ENCODE measurements at regions not wholly inside any gene's neighbourhood (a gene's known extent, or its start where the extent isn't known, plus 50 kb on each side); places are given as distances from the start of the nearest gene placed in this dataset.

DNA sequence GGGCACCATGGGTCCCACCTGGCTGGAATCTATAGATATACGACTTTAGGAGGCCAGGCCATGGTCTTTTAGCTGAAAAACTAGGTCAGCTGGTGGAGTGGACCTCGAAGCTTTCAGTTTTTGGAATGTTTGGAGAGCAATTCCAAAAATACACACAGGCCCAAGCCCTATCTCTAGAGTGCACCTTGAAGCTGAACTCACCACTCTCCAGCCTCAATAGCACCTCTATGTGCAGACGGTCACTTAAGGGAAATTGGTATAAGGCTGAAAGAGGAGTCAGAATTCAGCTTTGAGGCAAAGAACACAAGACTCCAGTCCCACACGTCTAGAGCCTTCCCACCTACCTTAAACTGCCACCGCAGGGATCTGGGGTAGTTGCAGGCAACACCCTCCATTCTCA lies 56.4 kb upstream of the KATNAL1 start (continued):
- TF ChIP-seq, protein P1, sequence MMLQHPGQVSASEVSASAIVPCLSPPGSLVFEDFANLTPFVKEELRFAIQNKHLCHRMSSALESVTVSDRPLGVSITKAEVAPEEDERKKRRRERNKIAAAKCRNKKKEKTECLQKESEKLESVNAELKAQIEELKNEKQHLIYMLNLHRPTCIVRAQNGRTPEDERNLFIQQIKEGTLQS (IDR thresholded peaks at IDR 0.05; ENCODE audit: insufficient read depth, low read depth, low read length) = no peak
- TF ChIP-seq RNF2 (IDR thresholded peaks at IDR 0.05; ENCODE audit: borderline replicate concordance, low read depth, low read length, missing control alignments, poor library complexity, severe bottlenecking) = no peak
- TF ChIP-seq SP2 (IDR thresholded peaks at IDR 0.05; ENCODE audit: low read length) = no peak
- TF ChIP-seq HDAC2 (IDR thresholded peaks at IDR 0.05; ENCODE audit: borderline replicate concordance in 1 of 2, low read depth in 2 of 2, low read length in 2 of 2) = no peak
- no peak for TF ChIP-seq KDM4A (IDR thresholded peaks at IDR 0.05; ENCODE audit: low read depth, low read length, severe bottlenecking)

Data from H1 (cell line).